Loucy (cell line): ENCODE measurements at regions not wholly inside any gene's neighbourhood (a gene's known extent, or its start where the extent isn't known, plus 50 kb on each side); places are given as distances from the start of the nearest gene placed in this dataset.

ENCODE experiments used
- EZH2phosphoT487 ChIP-seq: fragments of 200-600 bp; IDR thresholded peaks from 2 replicates; pipeline ENCODE4 v1.6.1; 2018; ENCODE audit warnings: antibody characterized with exemption, mild to moderate bottlenecking, moderate library complexity, borderline replicate concordance
- TF ChIP-seq, protein P1 (sequence below): fragments of 200-600 bp; sonication (generic); conservative IDR thresholded peaks from 2 replicates; pipeline ENCODE4 v1.5.1; 2014; ENCODE audit warnings: mild to moderate bottlenecking, antibody characterized with exemption, low read length

DNA sequence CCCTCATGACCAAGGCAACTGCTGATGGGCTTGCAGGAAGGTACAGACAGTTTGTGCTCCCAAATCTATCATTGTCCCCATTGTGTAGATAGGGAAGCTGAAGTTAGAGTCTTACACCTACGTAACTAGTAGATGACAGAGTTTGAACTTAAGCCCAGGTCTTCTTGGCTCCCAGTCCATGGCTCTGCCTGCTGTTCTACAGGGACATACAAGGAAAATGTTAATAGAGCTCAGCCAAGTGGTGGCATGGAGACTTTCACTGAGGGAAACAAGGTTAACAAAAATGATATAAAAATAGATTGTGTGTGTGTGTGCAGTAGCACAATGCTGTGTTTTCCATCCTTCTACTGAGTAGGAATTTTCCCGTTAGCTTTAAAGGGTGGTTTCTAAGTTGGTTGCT lies 936.5 kb downstream of the RPA4 start:
- TF ChIP-seq, protein P1, sequence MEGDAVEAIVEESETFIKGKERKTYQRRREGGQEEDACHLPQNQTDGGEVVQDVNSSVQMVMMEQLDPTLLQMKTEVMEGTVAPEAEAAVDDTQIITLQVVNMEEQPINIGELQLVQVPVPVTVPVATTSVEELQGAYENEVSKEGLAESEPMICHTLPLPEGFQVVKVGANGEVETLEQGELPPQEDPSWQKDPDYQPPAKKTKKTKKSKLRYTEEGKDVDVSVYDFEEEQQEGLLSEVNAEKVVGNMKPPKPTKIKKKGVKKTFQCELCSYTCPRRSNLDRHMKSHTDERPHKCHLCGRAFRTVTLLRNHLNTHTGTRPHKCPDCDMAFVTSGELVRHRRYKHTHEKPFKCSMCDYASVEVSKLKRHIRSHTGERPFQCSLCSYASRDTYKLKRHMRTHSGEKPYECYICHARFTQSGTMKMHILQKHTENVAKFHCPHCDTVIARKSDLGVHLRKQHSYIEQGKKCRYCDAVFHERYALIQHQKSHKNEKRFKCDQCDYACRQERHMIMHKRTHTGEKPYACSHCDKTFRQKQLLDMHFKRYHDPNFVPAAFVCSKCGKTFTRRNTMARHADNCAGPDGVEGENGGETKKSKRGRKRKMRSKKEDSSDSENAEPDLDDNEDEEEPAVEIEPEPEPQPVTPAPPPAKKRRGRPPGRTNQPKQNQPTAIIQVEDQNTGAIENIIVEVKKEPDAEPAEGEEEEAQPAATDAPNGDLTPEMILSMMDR = no peak
- no peak for TF ChIP-seq EZH2phosphoT487
